SU-DHL-6 (cell line): ENCODE measurements at regions not wholly inside any gene's neighbourhood (a gene's known extent, or its start where the extent isn't known, plus 50 kb on each side); places are given as distances from the start of the nearest gene placed in this dataset.

Experiments
- CTCF ChIP-seq: fragments of 200-600 bp; sonication (generic); IDR thresholded peaks from one replicate; pipeline ENCODE4 v1.5.1; 2017; ENCODE audit warnings: antibody characterized with exemption, mild to moderate bottlenecking, low read length, moderate library complexity; ENCODE audit not compliant: insufficient read depth, poor library complexity, severe bottlenecking
- EZH2phosphoT487 ChIP-seq: fragments of 200-600 bp; sonication (generic), shearing (Covaris generic); conservative IDR thresholded peaks from 2 replicates; pipeline ENCODE4 v1.6.1; 2018; ENCODE audit warnings: mild to moderate bottlenecking, antibody characterized with exemption, low read length, moderate library complexity, mixed read lengths

- TF ChIP-seq CTCF (no peak), EZH2phosphoT487 (no peak)
Observed at GRCh38 chr10:38209332-38209731, 115.2 kb downstream of the ZNF37A start.
